Esophagus muscularis mucosa (tissue), 4 donors: ENCODE measurements at regions not wholly inside any gene's neighbourhood (a gene's known extent, or its start where the extent isn't known, plus 50 kb on each side); places are given as distances from the start of the nearest gene placed in this dataset.
A peak's percentile ranks its signal among the peaks of the same experiment; 100 is the strongest.

ENCODE experiments used
- DNase-seq: peaks from one replicate; pipeline ENCODE4 v3.0.0-alpha.2; 2017; ENCODE audit errors: extremely low spot score
- H3K27ac ChIP-seq, 4 donors: fragments of 200-600 bp; sonication (generic); replicated peaks in 1 of 4; 1 replicate in 3 of 4; 2 replicates in 1 of 4; pipeline ENCODE4 v1.5.1; 2016 to 2019; ENCODE audit warnings: mild to moderate bottlenecking in 1 of 4
- H3K27me3 ChIP-seq, 4 donors: fragments of 200-600 bp; sonication (generic); one replicate each; pipeline versions ENCODE4 v1.5.1 to v1.6.0; 2016 to 2019
- H3K36me3 ChIP-seq, 4 donors: fragments of 200-600 bp; sonication (generic); one replicate each; pipeline ENCODE4 v1.5.1; 2016 to 2019
- H3K4me1 ChIP-seq, 4 donors: fragments of 200-600 bp; sonication (generic); one replicate each; pipeline ENCODE4 v1.5.1; 2016 to 2019
- H3K4me3 ChIP-seq, 4 donors: fragments of 200-600 bp; sonication (generic); 1 replicate in 2 of 4; 2 replicates in 2 of 4; pipeline ENCODE4 v1.5.1; 2016 to 2019; ENCODE audit warnings: mild to moderate bottlenecking in 4 of 4, moderate library complexity in 1 of 4
- H3K9me3 ChIP-seq, 4 donors: fragments of 200-600 bp; sonication (generic); 1 replicate in 3 of 4; 2 replicates in 1 of 4; pipeline ENCODE4 v1.5.1; 2016 to 2019
- CTCF ChIP-seq, 3 experiments: fragments of 200-600 bp in 2 of 3; fragments of 450-650 bp in 1 of 3; sonication (generic) in 2 of 3; IDR thresholded peaks; one replicate each; pipeline ENCODE4 v1.5.1; 2017 to 2019; ENCODE audit warnings: antibody characterized with exemption in 3 of 3, mild to moderate bottlenecking in 2 of 3, moderate library complexity in 1 of 3
- EP300 ChIP-seq: sonication (generic); formaldehyde crosslinking; IDR thresholded peaks from one replicate; pipeline ENCODE4 v1.6.1; 2017; ENCODE audit warnings: antibody characterized with exemption
- POLR2A ChIP-seq: fragments of 450-650 bp; IDR thresholded peaks from one replicate; pipeline ENCODE4 v1.6.1; 2017; ENCODE audit warnings: antibody characterized with exemption, moderate library complexity, mild to moderate bottlenecking, low read depth
- POLR2AphosphoS5 ChIP-seq, 2 donors: sonication (generic); formaldehyde crosslinking; IDR thresholded peaks; one replicate each; pipeline ENCODE4 v1.6.1; 2017; ENCODE audit warnings: antibody characterized with exemption in 2 of 2
- WGBS: methylation state at CpG from one replicate; pipeline ENCODE4 v1.1.5; 2018; 5-methylcytosine and 5-hydroxymethylcytosine counted together
- intact Hi-C: fragments of 100-400 bp; cut with DNase I; formaldehyde crosslinking; loops from one replicate; pipeline ENCODE4 v1.15.1; 2023

DNA sequence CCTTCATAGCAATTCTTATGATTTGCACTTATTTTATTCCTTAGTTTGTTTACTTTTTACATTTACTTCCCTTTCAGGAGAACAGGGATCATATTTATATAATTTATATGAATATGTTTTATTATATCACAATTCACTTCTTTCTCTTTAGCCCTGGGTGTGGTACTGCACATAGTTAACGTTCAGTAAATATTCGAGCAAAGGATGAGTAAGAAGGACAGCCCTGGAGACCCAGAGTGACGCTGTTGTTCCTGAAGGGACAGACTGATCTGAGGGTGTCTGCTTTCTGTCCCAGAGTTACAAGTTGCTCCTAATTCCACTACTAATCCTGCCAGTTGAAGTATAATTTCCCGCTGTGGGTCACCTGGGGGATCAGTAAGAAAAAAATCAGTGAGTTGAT, 366.1 kb downstream of the DMRT2 start:
- intact Hi-C loops, result no loop called here
- H3K27me3 ChIP-seq, result no peaks in the 10 kb centered on the region
- no peaks in the 10 kb centered on the region for H3K9me3 ChIP-seq
- TF ChIP-seq POLR2A (no peak), POLR2AphosphoS5 (IDR thresholded peaks at IDR 0.05) (no peak), EP300 (no peak), CTCF (IDR thresholded peaks at IDR 0.05) (no peak)
- no peaks in the 10 kb centered on the region for H3K36me3 ChIP-seq
- H3K4me1 ChIP-seq, result no peaks in the 10 kb centered on the region
- 52% methylated on average over 4 of the region's 4 CpGs for WGBS
- H3K4me3 ChIP-seq, result no peak overlapping the region
- no peak for DNase-seq
- no peak overlapping the region for H3K27ac ChIP-seq

DNA sequence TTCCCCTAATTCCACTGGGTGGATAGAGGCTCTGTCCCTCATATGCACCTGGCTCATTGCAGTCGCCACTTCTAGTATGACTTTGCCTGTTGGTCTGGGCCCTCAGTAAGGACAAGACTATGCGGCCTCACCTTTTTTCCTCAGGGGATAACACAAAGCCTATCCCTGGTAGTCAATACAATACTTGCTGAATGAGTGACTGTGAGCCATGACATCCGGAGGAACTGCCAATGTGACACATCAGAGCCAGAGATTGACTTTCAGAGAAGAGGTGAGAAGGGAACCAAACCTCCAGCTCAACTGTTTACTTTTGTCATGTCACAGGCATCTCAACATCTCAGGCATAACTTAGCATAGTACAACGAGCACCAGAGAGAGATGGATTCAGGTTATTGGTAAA, 371.3 kb downstream of the DMRT2 start:
- DNase-seq, result no peak
- intact Hi-C loops, result no loop called here
- Histone ChIP-seq H3K36me3 (no peaks in the 10 kb centered on the region), H3K27ac (no peak overlapping the region), H3K9me3 (peaks cover 0 to 7% (median 0%) of the 10 kb centered on the region in 4 donors), H3K27me3 (no peaks in the 10 kb centered on the region), H3K4me3 (no peak overlapping the region), H3K4me1 (no peaks in the 10 kb centered on the region)
- TF ChIP-seq POLR2AphosphoS5 (IDR thresholded peaks at IDR 0.05) (no peak), EP300 (no peak), CTCF (IDR thresholded peaks at IDR 0.05) (no peak), POLR2A (no peak)
- 78% methylated on average over 4 of the region's 4 CpGs for WGBS

- Histone ChIP-seq H3K4me1 (no peaks in the 10 kb centered on the region), H3K4me3 (no peak overlapping the region), H3K27me3 (no peaks in the 10 kb centered on the region), H3K27ac (no peak overlapping the region), H3K36me3 (no peaks in the 10 kb centered on the region), H3K9me3 (peaks cover 0 to 7% (median 0%) of the 10 kb centered on the region in 4 donors)
- intact Hi-C loops, result no loop called here
- WGBS, result 50% methylated on average over 2 of the region's 2 CpGs
- no peak for TF ChIP-seq POLR2AphosphoS5 (IDR thresholded peaks at IDR 0.05)
- TF ChIP-seq POLR2A, result no peak
- no peak for TF ChIP-seq CTCF (IDR thresholded peaks at IDR 0.05)
- no peak for TF ChIP-seq EP300
- no peak for DNase-seq
These were observed 377.7 kb downstream of the DMRT2 start for GRCh38 chr9:1427875-1428274.

- Histone ChIP-seq H3K4me1 (no peaks in the 10 kb centered on the region), H3K4me3 (no peak overlapping the region), H3K27ac (no peak overlapping the region), H3K9me3 (peaks cover 0 to 7% (median 0%) of the 10 kb centered on the region in 4 donors), H3K36me3 (no peaks in the 10 kb centered on the region), H3K27me3 (no peaks in the 10 kb centered on the region)
- intact Hi-C loops, result no loop called here
- TF ChIP-seq POLR2AphosphoS5 (IDR thresholded peaks at IDR 0.05) (no peak), CTCF (IDR thresholded peaks at IDR 0.05) (peak in 1 of 3 experiments; percentile 5)
- WGBS, result 34% methylated on average over 5 of the region's 5 CpGs
- no peak for DNase-seq
These were observed 379.1 kb downstream of the DMRT2 start for GRCh38 chr9:1429297-1429696.

GRCh38 chr9:1431461-1431860, 381.3 kb downstream of the DMRT2 start:
- Histone ChIP-seq H3K9me3 (no peaks in the 10 kb centered on the region), H3K4me3 (no peak overlapping the region), H3K36me3 (no peaks in the 10 kb centered on the region), H3K27me3 (no peaks in the 10 kb centered on the region), H3K27ac (no peak overlapping the region), H3K4me1 (no peaks in the 10 kb centered on the region)
- WGBS, result 92% methylated on average over 4 of the region's 4 CpGs
- intact Hi-C loops, result no loop called here
- TF ChIP-seq POLR2A (no peak), EP300 (no peak), CTCF (IDR thresholded peaks at IDR 0.05) (no peak), POLR2AphosphoS5 (IDR thresholded peaks at IDR 0.05) (no peak)
- no peak for DNase-seq
